Frontal cortex (tissue), 3 donors: ENCODE measurements at regions not wholly inside any gene's neighbourhood (a gene's known extent, or its start where the extent isn't known, plus 50 kb on each side); places are given as distances from the start of the nearest gene placed in this dataset.

Source experiments
- DNase-seq, 2 donors: peaks; one replicate each; pipeline ENCODE4 v3.0.0; 2012; ENCODE audit warnings: low spot score in 2 of 2
- FAIRE-seq: peaks from 2 replicates; lab custom pipeline; 2012; peaks lifted over from hg19 to GRCh38; lab: Jason Lieb, UNC
- donor health status: control.
- donor health status: control.
- donor health status: control.

- DNase-seq = no peak
- no peak for FAIRE-seq
Measured at GRCh38 chr4:14532436-14532835, 469.8 kb upstream of the CPEB2 start.

GRCh38 chr4:14539246-14539645 lies 463.0 kb upstream of the CPEB2 start:
- no peak for FAIRE-seq
- DNase-seq = no peak

- DNase-seq (no peak), FAIRE-seq (no peak)
Measured at GRCh38 chr4:14545163-14545562, 457.1 kb upstream of the CPEB2 start.

DNA sequence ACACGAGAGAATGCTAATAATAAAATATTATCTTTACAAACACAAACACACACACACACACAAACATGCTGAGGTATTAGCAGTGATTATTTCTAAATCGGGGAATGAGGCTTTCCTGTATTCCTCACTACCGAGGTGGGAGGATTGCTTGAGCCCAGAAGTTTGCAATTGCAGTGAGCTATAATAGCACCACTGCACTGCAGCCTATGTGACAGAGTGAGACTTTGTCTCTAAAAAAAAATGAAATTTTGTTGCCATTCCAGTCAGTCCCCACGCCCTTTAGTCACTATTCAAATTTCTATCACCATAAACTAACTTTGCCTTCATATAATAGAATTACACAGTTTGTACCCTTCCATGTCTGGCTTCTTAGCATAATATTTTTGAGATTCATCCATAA lies 456.5 kb upstream of the CPEB2 start:
- DNase-seq = no peak
- no peak for FAIRE-seq

GRCh38 chr4:14552119-14552518 lies 450.2 kb upstream of the CPEB2 start:
- FAIRE-seq = no peak
- no peak for DNase-seq

DNA sequence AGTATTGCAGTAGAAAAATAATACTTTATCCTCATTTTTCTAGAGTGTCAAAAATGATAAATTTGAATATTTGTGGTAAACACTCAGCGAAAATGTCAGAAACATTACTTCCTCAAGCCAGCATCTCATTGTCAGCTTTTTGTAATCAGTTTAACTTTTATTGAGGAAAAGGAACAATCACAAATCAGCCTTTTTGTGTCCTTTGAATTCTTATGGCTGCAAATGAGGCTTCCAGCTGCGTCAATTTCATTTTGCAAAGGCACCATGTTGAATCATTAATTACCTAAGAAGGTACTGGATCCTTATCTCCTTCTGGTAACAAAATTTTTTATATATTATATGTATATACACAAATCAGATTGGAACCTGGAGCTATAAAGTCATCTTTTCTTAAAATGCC lies 442.6 kb upstream of the CPEB2 start:
- no peak for FAIRE-seq

DNA sequence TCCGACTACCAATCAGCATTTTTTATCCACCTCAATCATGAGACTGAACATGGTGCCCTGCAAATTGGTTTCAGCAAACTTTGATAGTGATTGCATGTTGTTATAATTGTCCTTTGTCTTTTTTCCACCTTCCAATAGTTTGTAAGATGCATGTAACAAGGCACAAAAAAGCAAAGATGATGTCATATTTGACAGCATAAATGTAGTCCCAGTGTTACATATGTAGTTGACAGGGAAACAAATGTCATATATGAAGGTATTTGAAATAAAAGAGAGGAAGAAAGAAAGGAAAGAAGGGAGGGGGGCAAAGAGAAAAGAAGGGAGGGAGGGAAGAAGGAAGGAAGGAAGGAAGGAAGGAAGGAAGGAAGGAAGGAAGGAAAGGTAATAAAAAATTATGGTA lies 441.7 kb upstream of the CPEB2 start:
- FAIRE-seq (no peak), DNase-seq (no peak)

More for the DNA sequence above, 442.6 kb upstream of the CPEB2 start:
- DNase-seq = no peak

GRCh38 chr4:14562901-14563300 lies 439.4 kb upstream of the CPEB2 start:
- DNase-seq (no peak), FAIRE-seq (no peak)

GRCh38 chr4:14564281-14564680 lies 438.0 kb upstream of the CPEB2 start:
- no peak for DNase-seq
- FAIRE-seq = no peak

- DNase-seq (no peak), FAIRE-seq (no peak)
Measured at GRCh38 chr4:14566518-14566917, 435.8 kb upstream of the CPEB2 start.

DNA sequence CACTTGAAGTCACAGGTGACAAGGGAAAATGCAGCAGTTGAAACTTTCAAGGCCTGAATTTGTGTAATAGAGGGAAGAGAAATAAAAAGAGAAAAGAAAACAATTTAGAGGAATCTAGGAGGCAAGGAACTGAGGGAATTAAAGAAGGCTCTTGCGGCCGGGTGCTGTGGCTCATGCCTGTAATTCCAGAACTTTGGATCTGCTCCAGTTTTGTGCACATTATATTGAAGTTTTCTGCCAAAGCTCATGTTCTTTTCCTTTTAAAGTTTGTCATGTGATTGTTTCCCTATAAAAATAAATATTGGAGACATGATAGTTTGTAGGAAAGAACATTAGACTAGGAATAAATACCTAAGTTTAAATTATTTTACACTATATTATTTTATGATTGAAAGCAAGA lies 433.9 kb upstream of the CPEB2 start:
- DNase-seq (no peak), FAIRE-seq (no peak)

- no peak for DNase-seq
- FAIRE-seq = no peak
Measured at GRCh38 chr4:14575289-14575688, 427.0 kb upstream of the CPEB2 start.

- DNase-seq = no peak
- no peak for FAIRE-seq
Measured at GRCh38 chr4:14575919-14576318, 426.4 kb upstream of the CPEB2 start.

DNA sequence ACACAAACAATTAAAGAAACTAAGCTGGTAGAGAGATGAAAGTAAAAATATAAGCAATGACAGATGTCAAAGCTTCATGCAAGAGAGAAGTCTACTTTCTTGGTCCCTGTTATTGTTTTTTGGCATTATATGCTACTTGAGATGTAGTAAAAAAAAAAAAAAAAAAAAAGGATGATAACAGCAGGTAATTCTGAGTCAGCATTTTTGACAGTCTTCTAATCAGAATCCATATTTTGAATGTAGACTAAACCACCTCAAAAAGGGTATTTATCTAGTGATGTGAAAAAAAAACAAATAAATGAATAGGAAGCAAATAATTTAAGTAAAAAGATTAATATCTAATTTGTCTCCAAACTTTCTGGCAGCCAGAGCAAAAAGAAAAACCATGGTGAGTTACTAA lies 422.2 kb upstream of the CPEB2 start:
- no peak for DNase-seq
- no peak for FAIRE-seq

DNA sequence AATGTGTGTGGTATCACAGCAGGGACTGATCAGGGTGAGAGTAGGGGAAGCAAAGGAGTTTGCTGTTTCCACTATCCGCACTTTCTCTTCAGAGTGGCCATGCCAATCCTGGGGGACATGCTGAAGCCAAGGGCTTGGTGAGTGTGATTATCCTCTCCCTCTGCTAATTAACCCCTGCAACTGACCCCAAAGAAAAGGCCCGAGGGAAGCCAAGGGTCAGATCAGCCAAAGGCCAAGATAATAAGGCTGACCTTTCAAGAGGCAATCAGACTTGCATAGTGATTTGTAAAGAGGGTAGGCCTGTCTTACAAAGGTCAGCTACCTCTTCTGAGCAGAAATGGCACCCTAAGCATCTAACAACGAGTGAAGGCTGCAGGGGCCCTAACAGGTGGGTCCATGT lies 420.5 kb upstream of the CPEB2 start:
- no peak for FAIRE-seq
- no peak for DNase-seq

- DNase-seq (no peak), FAIRE-seq (no peak)
Measured at GRCh38 chr4:14582677-14583076, 419.6 kb upstream of the CPEB2 start.

GRCh38 chr4:14583331-14583730 lies 418.9 kb upstream of the CPEB2 start:
- FAIRE-seq (no peak), DNase-seq (no peak)

DNA sequence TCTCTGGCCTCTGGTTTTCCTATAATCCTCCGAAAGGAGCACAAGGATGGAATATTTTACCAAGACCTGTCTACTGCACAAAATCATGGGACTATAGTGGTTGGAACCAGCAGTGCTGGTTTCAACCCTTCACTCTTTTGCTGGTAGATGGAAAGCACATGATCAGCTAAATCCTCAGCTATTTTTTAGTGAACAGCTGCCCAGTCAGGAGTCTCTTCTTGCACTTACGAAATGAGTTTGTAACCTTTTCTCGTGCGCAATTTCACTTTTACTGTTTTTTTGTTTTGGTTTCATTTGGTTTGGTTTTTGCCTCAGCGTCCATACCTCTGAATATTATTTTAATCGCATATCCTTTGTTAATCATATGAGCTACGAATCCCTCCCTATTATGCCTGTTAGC lies 418.5 kb upstream of the CPEB2 start:
- no peak for DNase-seq
- no peak for FAIRE-seq

GRCh38 chr4:14592950-14593349 lies 409.3 kb upstream of the CPEB2 start:
- DNase-seq (no peak), FAIRE-seq (no peak)

DNA sequence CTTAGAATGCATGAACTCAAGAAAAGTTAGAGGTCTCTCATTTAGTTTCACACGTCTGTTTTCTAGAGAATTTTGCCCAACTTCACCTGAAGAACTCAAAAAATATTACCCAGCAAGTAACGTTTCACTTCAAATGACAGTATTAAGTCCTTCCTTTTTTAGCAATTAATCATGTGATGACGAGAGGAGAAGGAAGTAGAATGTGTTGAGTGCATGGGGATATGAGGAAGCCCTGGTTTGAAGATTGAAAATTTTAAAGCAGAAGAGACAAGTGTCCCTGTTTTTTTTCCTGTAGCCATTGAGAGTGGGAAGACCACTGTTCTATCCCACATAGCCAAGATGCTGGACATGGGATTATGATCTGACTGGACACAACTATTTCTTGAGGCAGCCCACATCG lies 406.3 kb upstream of the CPEB2 start:
- no peak for FAIRE-seq
- no peak for DNase-seq

GRCh38 chr4:14596437-14596836 lies 405.8 kb upstream of the CPEB2 start:
- FAIRE-seq = no peak

DNA sequence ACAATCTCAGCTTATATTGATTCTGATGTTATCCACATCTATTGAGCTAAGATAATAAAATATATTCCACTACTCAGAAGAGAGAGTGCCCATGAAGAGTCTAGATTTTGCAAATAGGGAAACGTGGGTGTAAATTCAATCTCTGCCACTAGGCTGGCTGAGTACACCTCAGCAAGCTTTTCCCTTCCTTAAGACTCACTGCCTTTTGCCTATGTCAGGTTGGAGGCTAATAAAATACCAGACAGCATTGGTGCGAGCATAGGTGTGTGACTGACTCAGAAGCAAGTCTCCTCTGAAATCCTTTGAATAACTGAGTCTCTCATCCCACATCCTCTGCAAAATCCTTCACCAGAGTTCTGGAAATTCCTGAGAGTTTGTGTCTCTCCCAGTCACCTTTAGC lies 405.4 kb upstream of the CPEB2 start:
- DNase-seq (no peak), FAIRE-seq (no peak)

More at GRCh38 chr4:14596437-14596836, 405.8 kb upstream of the CPEB2 start:
- DNase-seq = no peak

GRCh38 chr4:14602206-14602605 lies 400.1 kb upstream of the CPEB2 start:
- FAIRE-seq (no peak), DNase-seq (no peak)
